ENCODE measurements at regions not wholly inside any gene's neighbourhood (a gene's known extent, or its start where the extent isn't known, plus 50 kb on each side); places are given as distances from the start of the nearest gene placed in this dataset.

DNA sequence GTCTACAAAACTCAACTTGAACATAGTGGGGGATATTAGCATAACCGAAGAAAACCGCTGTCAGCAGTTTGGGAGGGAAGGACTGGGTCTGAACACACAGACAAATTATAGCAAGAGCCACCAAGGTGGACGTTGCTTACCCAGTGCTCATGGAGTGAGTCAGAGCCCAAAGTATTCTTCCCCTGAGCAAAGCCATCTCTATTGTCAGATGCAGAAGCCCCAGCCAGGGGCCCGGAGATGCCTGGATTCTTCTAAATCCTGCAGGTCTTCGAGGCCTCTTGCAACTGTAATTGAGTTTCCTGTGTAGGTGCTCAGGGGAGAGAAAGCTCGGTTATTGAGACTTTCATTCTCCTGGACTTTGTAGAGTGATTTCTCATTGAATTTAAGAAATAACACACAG is 384.5 kb downstream of the IRS2 start:
- H4K20me1 ChIP-seq (ENCODE audit: insufficient read depth, low read length): no peaks in the 10 kb centered on the region
- TF ChIP-seq, protein P1, sequence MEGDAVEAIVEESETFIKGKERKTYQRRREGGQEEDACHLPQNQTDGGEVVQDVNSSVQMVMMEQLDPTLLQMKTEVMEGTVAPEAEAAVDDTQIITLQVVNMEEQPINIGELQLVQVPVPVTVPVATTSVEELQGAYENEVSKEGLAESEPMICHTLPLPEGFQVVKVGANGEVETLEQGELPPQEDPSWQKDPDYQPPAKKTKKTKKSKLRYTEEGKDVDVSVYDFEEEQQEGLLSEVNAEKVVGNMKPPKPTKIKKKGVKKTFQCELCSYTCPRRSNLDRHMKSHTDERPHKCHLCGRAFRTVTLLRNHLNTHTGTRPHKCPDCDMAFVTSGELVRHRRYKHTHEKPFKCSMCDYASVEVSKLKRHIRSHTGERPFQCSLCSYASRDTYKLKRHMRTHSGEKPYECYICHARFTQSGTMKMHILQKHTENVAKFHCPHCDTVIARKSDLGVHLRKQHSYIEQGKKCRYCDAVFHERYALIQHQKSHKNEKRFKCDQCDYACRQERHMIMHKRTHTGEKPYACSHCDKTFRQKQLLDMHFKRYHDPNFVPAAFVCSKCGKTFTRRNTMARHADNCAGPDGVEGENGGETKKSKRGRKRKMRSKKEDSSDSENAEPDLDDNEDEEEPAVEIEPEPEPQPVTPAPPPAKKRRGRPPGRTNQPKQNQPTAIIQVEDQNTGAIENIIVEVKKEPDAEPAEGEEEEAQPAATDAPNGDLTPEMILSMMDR (IDR thresholded peaks at IDR 0.05): no peak
- H3K4me3 Mint-ChIP-seq: no peak overlapping the region
- peaks cover 0 to 2% of the 10 kb centered on the region in 2 donors for H3K36me3 Mint-ChIP-seq
- no peaks in the 10 kb centered on the region for H3K36me3 ChIP-seq (replicated peaks in 1 of 2; ENCODE audit: control insufficient read depth in 1 of 2, insufficient read depth in 2 of 2, low read length in 2 of 2)
- peak overlapping the region in 6 of 7 donors; percentile 48 to 94 (median 92) for H3K27ac Mint-ChIP-seq
- peaks cover 58% of the 10 kb centered on the region for H3K4me1 Mint-ChIP-seq
- no peak overlapping the region for H3K4me3 ChIP-seq (replicated peaks in 1 of 3; ENCODE audit: low read depth in 2 of 3, low read length in 3 of 3)
- DNase-seq: no peak
- no peak overlapping the region for H3K4me2 ChIP-seq (replicated peaks; ENCODE audit: extremely low read depth, low read length, poor library complexity, severe bottlenecking)
- H3K4me1 ChIP-seq (ENCODE audit: control insufficient read depth in 1 of 2, insufficient read depth in 2 of 2, low read length in 2 of 2): peaks cover 57 to 64% of the 10 kb centered on the region in 2 donors
- H3K27ac ChIP-seq (ENCODE audit: low read depth in 1 of 2, low read length in 2 of 2): peak overlapping the region in 1 of 2 donors; percentile 81
- peaks cover 0 to 11% (median 2%) of the 10 kb centered on the region in 7 donors for H3K9me3 Mint-ChIP-seq
- 98% methylated on average over 5 of the region's 6 CpGs for WGBS (ENCODE audit: insufficient coverage)
- no peak overlapping the region for H3K9ac ChIP-seq (ENCODE audit: insufficient read depth, low read length, poor library complexity, severe bottlenecking)
- H3K79me2 ChIP-seq (ENCODE audit: insufficient read depth, low read length): no peaks in the 10 kb centered on the region
- intact Hi-C loops (cut with micrococcal nuclease): no loop called here
- no peaks in the 10 kb centered on the region for H3K27me3 ChIP-seq (ENCODE audit: control insufficient read depth in 2 of 2, insufficient read depth in 2 of 2, low read length in 2 of 2)
- no peaks in the 10 kb centered on the region for H3K27me3 Mint-ChIP-seq (ENCODE audit: low read depth in 3 of 3)
- H2AFZ ChIP-seq (ENCODE audit: insufficient read depth, low read depth, low read length, poor library complexity, severe bottlenecking): no peak overlapping the region
- H3K9me3 ChIP-seq (replicated peaks in 1 of 2; ENCODE audit: control insufficient read depth in 1 of 2, insufficient read depth in 1 of 2, low read length in 2 of 2): peaks cover 0 to 9% of the 10 kb centered on the region in 2 donors

DNA sequence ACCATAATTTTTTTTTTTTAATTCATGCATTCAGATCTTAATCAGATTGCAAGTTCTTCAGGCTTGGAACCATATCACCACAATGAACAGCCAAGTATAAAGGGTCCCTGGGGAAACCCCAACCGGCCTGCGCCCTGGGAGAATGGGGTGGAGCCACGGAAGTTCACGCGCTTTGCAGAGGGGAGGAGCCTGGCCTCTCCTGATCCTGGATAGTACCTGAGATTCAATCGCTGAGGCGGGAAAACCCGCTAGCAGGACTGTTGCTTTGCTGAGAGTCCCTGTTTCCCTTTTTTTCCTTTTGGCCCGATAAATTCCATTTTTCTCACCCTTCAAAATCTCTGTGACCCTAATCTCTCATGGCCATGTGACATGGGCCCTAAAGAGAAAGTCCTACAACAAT is 385.1 kb downstream of the IRS2 start:
- Mint-ChIP-seq H3K9me3 (peaks cover 0 to 11% (median 2%) of the 10 kb centered on the region in 7 donors), H3K4me1 (peaks cover 64% of the 10 kb centered on the region), H3K4me3 (no peak overlapping the region), H3K36me3 (peaks cover 0 to 2% of the 10 kb centered on the region in 2 donors), H3K27ac (peak overlapping the region in 1 of 7 donors; percentile 57), H3K27me3 (ENCODE audit: low read depth in 3 of 3) (no peaks in the 10 kb centered on the region)
- peaks cover 0 to 9% of the 10 kb centered on the region in 2 donors for H3K9me3 ChIP-seq (replicated peaks in 1 of 2; ENCODE audit: control insufficient read depth in 1 of 2, insufficient read depth in 1 of 2, low read length in 2 of 2)
- WGBS (ENCODE audit: insufficient coverage): 95% methylated on average over 9 of the region's 9 CpGs
- H3K27ac ChIP-seq (ENCODE audit: low read depth in 1 of 2, low read length in 2 of 2): peak overlapping the region in 1 of 2 donors; percentile 81
- no peaks in the 10 kb centered on the region for H3K79me2 ChIP-seq (ENCODE audit: insufficient read depth, low read length)
- H2AFZ ChIP-seq (ENCODE audit: insufficient read depth, low read depth, low read length, poor library complexity, severe bottlenecking): no peak overlapping the region
- DNase-seq: no peak
- intact Hi-C loops (cut with micrococcal nuclease): no loop called here
- H3K4me1 ChIP-seq (ENCODE audit: control insufficient read depth in 1 of 2, insufficient read depth in 2 of 2, low read length in 2 of 2): peaks cover 57 to 67% of the 10 kb centered on the region in 2 donors
- no peaks in the 10 kb centered on the region for H4K20me1 ChIP-seq (ENCODE audit: insufficient read depth, low read length)
- no peaks in the 10 kb centered on the region for H3K27me3 ChIP-seq (ENCODE audit: control insufficient read depth in 2 of 2, insufficient read depth in 2 of 2, low read length in 2 of 2)
- TF ChIP-seq, protein P1 (IDR thresholded peaks at IDR 0.05): no peak
- no peak overlapping the region for H3K4me2 ChIP-seq (replicated peaks; ENCODE audit: extremely low read depth, low read length, poor library complexity, severe bottlenecking)
- H3K36me3 ChIP-seq (replicated peaks in 1 of 2; ENCODE audit: control insufficient read depth in 1 of 2, insufficient read depth in 2 of 2, low read length in 2 of 2): no peaks in the 10 kb centered on the region
- H3K4me3 ChIP-seq (replicated peaks in 1 of 3; ENCODE audit: low read depth in 2 of 3, low read length in 3 of 3): no peak overlapping the region
- no peak overlapping the region for H3K9ac ChIP-seq (ENCODE audit: insufficient read depth, low read length, poor library complexity, severe bottlenecking)

All from CD14-positive monocyte (primary cell).